Brain pericyte (primary cell): ENCODE measurements at regions not wholly inside any gene's neighbourhood (a gene's known extent, or its start where the extent isn't known, plus 50 kb on each side); places are given as distances from the start of the nearest gene placed in this dataset.

ENCODE experiments used
- DNase-seq: peaks from one replicate; pipeline ENCODE4 v3.0.0-alpha.2; 2012; ENCODE audit warnings: low read depth, low spot score

DNA sequence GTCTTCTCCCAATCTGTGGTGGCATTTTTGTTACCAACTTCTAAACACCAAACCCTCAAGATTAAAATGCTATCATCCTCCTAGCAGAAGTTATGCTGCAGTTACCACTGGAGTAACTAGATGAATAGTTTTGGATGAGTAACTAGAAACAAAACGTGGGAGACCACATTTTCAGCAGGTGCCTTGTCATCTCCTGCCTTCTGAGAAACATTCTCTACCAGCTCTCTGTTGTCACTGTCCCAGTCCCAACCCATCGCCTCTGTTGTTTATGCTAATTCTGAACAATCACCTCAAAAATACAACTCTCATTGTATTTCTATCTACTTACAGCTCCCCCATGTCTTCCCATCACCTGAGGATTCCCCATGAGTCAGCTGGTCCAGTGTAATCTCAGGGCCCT lies 652.5 kb upstream of the ADAMTS16 start:
- DNase-seq, result no peak

DNA sequence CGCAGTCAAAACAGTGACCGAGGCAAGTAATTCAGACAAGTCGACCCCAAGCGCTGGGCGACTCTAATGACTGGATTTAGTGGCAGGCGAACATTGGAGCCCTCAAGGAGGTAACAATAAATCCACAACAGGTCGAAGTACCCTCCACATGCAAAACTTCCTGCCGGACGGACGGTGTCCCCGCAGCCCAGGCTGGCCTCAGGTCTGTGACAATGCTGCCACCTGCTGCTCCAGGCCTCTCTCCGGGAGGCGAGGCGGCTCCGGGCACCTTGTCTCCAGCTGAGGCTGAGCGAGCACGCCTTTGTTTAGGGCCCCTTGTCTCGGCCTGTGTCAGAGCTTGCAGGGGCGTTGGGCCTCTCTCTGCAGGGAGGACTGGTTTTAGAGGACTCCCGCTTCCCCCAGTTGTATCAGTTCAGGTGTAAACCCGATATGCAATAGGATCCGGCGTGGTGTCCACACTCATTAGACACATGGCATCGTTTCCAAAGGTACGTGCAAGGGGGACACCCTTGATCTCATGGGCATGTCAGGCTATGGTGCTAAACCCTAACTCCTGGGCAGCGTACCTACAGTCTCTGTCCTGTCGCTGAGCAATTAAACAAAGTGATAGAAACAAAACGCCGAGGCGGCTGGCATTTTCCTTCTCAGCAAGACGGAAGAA lies 628.0 kb upstream of the ADAMTS16 start:
- DNase-seq, result no peak

DNA sequence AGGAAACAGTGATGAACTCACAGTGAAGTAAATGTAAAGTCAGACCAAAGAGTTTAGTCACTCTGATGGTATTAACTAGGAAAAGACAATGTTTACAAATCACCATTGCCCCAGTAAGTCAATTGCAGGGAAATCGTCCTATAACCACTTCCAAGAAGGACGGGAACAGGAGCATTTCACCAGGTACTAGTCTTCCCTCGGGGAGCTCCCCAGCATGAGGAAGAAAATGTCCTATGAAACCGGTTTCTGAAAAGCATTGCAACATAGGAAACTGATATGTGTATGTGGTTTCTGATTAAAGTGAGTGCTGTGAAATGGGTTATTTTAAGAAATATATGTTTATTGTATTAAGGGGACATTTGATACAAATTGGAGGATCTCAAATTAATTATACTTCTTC lies 626.7 kb upstream of the ADAMTS16 start:
- no peak for DNase-seq

DNA sequence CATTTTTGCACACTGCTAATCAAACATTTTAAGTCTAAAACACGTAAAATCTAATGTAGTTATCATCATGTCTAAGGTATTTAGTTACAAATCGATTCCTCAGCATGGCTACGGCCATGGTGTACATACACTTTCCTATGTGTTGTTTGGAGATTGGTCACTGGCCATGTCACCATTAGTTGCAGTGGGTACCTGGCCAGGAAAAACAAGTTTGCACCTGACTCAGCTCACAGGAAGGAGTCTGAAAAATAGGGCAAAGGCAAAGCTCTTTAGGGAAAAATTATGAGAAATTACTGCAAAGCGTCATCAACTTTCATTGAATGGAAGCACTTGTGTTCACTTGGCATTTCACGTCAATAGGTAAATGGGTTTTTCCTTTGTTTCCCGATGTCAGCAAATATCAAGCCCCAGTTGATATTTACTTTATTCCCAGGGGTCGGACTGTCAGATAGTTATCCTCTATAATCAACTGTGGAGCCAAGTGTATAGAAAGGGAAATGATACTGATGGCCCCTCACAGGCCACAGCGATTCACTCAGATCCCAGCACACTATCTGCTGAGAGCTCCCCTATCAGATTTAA lies 626.0 kb upstream of the ADAMTS16 start:
- DNase-seq, result no peak

DNA sequence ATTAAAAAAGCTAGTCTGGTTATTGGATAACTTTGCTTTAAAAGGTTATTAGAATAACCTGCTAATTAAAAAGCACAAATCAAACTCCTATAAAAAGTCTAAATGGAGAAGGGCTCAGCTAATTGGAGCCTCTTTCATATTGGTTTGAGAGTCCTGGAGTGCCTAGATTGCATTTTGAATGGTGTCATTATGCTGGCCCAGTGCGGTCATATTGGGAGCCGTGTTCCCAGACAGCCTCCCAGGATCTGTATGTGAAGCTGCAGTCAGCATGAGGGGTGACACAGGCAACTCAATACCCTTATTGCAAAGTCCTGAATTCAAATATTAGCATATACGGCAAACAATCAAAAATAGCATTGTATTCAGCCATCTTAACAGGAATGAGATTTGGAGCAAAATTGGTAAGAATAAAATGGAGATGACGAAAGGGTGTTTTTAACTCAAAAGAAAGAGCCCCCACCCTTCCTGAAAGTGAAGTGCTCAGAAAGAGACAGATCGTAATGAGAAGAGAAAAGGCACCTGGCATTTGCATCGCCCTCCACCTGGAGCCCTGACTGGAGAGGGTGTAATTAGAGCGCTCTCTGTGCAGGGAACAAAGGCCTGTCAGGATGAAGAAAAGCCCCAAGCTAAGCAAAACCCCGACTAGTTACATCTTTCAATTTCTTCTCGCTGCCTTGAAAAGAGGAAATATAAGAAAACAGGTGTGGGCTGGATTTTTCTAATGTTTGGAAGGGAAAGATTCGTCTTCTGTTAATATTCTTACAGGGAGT lies 621.0 kb upstream of the ADAMTS16 start:
- DNase-seq, result no peak

DNA sequence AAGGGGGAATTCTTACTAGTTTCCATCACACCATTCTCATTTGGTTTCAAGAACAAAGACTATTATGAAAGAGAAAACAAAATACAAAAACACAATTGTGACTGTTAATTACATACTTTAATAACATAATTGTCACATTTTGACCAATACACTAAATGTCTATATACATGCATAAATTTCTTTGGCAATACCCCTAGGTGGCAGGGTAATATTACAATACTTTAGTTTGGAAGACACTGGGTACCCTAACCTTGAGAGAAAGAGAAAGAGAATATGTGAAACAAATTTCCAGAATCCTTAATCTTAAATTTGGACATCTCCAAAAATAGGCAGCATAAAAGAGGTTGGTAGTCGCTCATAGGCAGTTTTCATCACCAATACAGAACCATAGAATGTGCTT lies 619.6 kb upstream of the ADAMTS16 start:
- no peak for DNase-seq

DNA sequence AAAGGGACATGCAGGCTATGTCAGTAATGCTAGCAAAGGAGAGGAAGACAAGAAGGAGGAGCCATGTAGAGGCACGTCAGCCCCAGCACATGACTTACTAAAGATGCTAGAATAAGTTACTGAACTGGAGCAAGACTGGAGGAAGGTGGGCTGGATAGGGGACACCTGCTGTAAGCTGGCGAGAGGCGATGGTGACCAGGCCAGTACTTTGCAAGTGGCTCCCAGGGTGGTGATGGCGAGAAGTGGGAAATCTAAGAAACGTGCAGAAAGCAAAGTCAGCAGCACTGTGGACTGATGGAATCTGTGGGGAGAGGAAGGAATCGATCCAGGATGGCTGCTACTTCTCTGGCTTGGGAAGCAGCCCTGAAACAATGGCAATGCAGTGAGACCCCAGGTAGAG lies 617.1 kb upstream of the ADAMTS16 start:
- no peak for DNase-seq

DNA sequence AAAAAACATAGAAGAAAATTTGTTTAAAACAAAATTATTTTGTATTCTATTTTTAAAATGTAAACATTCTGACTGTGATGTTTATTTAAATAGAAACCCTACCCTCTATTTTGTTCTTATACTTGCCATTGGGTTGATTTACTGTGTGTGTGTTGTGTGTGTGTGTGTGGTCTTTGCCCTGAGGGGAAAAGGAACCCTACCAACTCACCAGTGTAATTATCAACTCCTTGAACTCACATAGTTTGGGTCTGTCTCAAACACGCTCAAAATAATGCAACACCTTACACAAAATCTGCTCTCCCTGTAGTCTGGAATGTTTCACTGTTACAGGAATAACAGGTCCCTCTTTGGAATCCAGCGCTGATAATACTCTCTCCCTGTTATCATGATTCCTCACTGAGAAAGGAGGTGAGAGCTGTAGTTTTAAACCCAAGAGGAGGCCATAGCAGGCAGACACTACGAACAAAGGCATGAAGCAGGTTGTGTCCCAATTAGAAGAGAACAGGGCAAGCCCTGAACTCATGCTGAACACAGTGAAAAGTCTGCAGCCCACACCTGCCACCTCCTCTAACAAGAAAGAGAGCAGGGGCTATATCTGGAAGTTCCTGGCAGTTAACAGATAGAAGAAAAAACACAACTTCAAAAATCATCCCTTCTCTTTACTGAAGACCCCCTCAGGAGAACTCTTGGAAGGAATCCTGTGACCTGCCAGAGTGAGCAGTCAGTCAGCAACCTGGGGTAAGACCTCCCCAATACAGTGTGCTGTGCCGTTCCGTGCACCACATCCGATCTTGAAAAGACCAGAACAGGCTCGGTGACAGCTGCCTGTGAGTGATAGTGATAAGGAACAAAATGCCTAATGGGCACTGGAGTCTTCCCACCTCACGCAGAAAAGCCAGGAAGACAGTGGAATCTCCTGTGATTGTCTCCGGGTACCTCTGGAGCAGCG lies 608.1 kb upstream of the ADAMTS16 start:
- no peak for DNase-seq

DNA sequence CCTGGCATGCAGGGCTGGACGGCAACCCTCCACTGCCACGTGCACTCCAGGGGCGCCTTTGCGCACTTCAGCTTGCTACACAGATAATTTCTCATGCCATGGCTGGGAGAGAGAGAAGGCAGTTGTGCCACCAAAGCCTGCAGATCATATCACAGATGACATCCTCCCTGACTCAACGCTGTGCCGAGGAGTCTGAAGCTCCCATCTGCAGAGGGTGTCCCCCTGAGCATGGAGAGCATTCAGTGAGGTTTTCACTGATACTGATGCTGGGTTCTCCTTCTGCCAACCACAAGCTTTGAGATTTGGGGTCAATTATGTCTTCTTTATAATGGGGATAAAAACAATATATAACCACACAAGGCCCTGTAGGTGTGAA lies 607.4 kb upstream of the ADAMTS16 start:
- no peak for DNase-seq

DNA sequence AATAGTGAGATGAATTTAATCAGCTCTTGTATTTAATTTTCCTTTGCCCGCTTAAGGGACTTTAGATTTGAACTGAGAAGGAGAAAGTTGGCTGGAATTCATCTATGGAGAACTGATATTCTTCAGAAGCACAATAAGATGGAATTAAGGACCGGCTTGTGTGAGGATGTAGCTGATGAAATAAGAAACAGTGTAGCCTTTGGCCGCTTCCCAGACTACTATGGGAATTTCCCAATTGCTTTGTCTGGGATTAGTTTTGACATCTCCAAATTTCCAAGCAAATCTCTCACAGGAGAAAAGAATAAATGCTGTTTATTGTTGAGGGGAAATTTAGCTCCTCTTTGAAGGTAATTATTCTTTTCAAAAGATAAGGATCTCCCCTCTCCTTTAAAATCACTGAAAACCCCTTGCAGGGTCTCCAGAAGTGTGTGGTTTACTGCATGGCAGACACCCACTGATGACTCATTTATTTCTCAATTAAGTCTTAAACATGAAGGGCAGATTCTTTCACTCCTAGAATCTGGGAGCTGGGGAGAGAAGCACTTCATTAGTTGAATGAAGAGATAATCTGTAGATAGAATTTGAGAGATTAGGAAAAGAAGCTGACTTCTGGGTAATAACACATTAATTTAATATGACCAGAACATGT lies 606.5 kb upstream of the ADAMTS16 start:
- DNase-seq, result no peak

DNA sequence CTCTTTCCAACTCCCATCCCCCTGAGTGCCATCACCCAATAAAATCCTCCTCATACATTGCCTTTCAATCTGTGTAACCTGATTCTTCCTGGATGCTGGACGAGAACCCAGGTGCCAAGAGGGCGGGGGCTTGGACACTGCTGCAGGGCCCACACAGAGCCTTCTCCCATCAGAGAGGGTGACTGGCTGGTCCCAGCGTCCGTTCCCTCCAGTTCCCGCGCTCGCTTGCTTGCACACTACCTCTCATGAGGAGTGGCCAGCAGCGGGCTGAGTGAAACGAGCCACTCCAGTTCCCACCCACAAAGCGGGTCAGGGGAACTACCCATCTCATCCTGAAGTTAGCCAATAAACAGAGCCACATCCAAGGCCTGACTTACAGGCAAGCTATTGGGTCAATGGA lies 602.6 kb upstream of the ADAMTS16 start:
- no peak for DNase-seq

DNA sequence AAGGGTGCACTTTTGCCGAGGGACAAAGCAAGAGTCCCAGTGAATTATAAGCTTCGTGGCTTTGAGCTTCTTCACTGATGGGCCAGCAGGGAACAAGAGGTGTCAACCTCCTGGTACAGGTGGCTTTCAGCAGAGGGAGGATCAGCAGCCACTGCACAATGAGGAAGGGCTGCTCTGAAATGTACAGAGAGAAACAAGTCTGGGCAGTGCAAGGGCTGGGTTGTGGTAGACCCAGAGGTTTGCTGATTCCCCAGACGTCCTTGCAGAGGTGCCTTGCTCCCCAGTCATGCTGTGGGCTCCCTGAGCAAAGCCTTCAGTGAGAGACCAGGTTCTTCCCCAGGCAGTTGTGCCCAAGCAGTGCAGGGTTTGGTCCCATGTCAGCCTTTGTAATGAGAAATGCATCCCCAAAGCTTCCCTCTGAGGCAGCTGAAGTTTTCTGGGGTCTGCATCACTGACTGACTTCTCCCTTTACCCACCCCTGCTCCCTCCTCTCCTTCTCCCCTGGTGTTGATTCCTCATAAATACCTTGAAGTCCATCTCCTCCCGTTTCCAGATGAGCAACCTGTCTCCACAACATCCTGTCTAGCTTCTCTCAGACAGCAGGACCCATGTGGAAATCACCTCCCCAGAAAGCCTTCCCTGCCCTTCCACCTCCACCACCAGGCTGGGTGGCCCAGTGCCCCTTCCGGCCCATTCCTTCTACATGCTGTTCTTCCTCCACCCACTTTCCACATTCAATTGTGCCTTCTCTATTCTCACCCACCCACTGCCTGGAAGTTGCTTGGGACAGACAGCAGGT lies 599.6 kb upstream of the ADAMTS16 start:
- DNase-seq, result no peak

DNA sequence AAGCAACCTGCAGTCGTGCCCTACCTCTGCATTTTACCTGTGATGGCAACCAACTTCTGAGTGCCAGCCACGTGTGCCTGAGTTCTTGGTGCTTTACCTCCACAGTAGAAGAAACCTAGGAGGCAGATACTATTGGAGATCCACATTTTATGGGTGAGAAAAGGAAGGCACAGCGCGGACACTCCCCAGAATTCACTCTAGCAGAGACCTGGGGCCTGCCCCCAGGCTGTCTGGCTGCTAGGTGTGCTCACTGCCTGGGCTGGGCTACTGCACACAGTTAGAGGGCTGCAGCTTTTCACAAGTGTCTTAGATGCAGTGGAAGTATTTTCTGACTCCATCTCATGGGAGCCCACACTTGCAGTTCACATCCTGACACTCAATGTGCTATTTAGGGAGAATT lies 598.8 kb upstream of the ADAMTS16 start:
- DNase-seq, result no peak

DNA sequence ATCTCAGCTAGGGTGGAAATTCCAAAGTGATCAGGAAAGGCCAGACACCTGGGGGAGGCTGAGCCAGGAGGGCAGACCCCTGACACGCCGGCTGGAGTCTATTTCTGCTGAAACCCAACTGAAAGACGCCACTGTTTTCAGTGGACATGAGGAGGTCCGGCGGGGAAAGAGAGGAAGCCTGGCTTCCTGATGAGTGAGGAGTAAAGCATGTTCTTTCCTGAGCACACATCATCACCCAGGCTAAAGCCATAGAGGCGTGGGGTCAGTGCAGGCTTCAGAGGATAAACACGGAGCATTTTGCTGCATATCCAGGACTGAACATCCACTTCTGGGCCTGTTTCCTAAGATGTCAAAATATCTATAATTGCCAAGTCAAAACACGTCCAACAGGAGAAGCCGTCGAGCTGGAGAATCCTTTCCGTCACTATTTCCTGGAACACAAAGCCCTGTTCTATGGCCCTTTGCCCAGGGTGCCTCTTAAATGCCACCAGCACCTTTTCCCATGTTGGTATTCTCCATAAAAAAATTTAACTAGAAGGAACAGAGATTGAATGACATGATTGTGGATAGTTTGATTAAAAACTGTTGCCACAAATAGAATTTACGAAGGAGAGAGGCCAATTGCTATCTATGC lies 597.9 kb upstream of the ADAMTS16 start:
- no peak for DNase-seq

DNA sequence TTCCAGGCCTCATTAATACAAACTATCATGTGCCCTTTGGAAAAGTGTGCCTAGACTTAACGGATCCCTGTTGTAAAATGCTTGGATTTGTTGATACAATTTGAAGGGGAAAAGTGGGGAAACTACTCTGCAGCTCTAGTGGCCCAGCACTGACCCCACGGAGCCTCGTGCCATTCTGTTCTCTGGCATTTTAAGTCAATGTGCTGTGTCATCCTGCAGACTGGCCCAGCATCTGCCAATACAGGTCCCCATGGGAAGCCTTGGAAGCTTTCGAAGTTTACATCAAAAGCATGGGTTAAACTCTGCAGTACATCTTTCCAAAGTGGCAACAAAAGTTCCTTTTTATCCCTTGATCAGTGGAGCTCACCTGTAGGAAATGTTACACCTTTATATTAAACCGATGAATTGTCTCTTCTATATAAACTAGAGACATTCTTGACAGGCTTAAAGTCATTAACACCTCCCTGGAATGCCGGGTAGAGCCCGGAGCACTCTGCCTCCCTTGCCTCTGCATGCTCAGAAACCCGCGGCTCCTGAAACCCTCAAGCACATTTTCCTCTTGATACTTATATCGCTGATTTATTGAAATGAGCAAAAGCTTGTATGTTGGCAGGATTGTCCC lies 596.0 kb upstream of the ADAMTS16 start:
- DNase-seq, result no peak

DNA sequence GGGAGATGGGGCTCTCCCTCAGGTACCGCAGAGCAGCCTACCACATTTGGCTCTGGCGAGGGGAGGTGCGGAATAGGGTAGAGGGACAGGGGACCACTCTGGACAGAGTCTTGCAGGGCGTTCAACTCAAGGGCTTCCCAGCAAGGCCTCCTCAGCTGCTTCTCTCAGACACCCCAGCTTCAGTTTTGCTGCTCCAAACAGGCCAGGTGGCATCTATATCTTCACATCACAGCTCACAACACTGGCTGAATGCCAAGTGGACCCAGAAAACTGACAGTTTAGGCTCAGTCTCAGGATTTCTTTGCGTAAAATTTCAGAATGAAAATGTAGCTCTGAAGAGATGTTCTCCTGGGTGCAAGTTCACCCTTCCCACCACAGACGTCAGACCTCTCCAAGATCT lies 592.6 kb upstream of the ADAMTS16 start:
- DNase-seq, result no peak

DNA sequence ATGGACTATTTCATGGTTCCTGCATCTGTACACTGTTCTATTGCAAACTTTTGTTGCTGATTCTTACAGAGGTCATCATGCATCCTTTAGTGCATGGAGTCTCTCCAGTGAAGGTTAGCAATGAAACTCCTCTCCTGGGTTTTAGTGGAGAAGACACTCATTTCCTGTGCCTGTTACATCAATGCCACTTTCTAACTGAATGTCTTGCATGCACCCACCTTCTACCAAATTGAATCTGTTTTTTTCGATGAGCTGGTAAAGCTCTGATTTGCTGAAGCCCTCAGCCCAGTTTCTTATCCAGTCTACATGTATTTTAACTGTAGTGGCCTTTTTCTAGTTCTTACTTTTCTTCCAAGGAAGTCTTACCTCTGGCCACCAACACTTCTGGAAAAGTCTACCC lies 591.8 kb upstream of the ADAMTS16 start:
- DNase-seq, result no peak

DNA sequence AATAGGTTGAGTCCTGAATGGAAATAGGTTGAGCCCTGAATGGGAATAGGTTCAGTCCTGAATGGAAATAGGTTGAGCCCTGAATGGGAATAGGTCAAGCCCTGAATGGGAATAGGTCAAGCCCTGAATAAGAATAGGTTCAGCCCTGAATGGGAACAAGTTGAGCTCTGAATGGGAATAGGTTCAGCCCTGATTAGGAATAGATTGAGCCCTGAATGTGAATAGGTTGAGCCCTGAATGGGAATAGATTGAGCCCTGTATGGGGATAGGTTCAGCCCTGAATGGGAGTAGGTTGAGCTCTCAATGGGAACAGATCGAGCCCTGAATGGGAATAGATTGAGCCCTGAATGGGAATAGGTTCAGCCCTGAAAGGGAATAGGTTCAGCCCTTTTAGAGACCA lies 590.8 kb upstream of the ADAMTS16 start:
- no peak for DNase-seq

DNA sequence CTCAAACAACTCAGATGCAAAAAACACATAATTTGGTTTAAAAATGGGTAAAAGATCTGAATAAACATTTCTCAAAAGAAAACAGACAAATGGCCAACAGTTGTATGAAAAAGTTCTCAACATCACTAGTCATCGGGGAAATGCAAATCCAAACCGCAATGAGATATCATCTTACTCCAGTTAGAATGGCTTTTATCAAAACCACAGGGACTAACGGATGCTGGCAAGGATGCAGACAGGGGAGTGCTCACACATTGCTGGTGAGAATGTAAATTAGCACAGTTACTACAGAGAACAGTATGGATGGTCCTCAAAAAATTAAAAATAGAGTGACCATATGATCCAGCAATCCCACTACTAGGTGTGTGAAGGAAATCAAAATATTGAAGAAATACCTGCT lies 589.1 kb upstream of the ADAMTS16 start:
- no peak for DNase-seq

DNA sequence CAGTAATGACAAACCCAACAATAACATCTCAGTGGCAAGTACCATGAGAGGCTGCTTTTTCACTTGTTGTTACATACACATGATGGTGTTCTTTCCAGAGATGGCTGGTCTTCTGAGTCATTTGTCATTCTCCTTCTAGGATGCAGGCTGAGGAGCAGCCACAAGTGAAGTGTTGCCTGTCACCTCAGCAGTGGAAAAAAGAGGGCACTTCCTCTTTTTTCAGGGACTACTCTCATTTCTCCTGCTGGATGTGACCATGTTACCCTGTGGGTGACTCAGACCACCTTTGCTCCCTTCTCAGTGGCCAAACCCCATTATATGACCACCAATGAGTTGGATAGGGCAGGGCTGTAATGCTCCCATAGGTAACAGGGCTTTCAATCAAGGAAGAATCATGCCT lies 587.0 kb upstream of the ADAMTS16 start:
- DNase-seq, result no peak
